HG03108 (cell line): ENCODE measurements at regions not wholly inside any gene's neighbourhood (a gene's known extent, or its start where the extent isn't known, plus 50 kb on each side); places are given as distances from the start of the nearest gene placed in this dataset.

Experiments used
- ATAC-seq: cut with Tn5 transposase; IDR thresholded peaks from one replicate; pipeline ENCODE4 v1.9.1; 2021; ENCODE audit warnings: moderate library complexity; ENCODE audit not compliant: unreplicated experiment

GRCh38 chr13:31441800-31442510, 242.2 kb downstream of the B3GLCT start:
- no peak for ATAC-seq

GRCh38 chr13:31442571-31442970, 242.8 kb downstream of the B3GLCT start:
- ATAC-seq: no peak

GRCh38 chr13:31444266-31444856, 244.6 kb downstream of the B3GLCT start:
- no peak for ATAC-seq

- ATAC-seq: no peak
These were observed 252.8 kb downstream of the B3GLCT start for GRCh38 chr13:31452525-31452924.

- no peak for ATAC-seq
These were observed 255.8 kb downstream of the B3GLCT start for GRCh38 chr13:31455581-31455980.

- ATAC-seq: no peak
These were observed 256.3 kb downstream of the B3GLCT start for GRCh38 chr13:31456056-31456455.

GRCh38 chr13:31460061-31460460, 260.3 kb downstream of the B3GLCT start:
- no peak for ATAC-seq

- ATAC-seq: no peak
These were observed 262.1 kb downstream of the B3GLCT start for GRCh38 chr13:31461923-31462322.

GRCh38 chr13:31462766-31463165, 263.0 kb downstream of the B3GLCT start:
- ATAC-seq: no peak

- ATAC-seq: no peak
These were observed 268.5 kb downstream of the B3GLCT start for GRCh38 chr13:31468114-31468902.

GRCh38 chr13:31469377-31469776, 269.6 kb downstream of the B3GLCT start:
- no peak for ATAC-seq

GRCh38 chr13:31476266-31476665, 263.1 kb upstream of the RXFP2 start:
- ATAC-seq: no peak

GRCh38 chr13:31476753-31477152, 262.6 kb upstream of the RXFP2 start:
- no peak for ATAC-seq

GRCh38 chr13:31477961-31478360, 261.4 kb upstream of the RXFP2 start:
- no peak for ATAC-seq

- ATAC-seq: no peak
These were observed 254.1 kb upstream of the RXFP2 start for GRCh38 chr13:31485183-31485582.

GRCh38 chr13:31485651-31486051, 253.7 kb upstream of the RXFP2 start:
- ATAC-seq: no peak

- no peak for ATAC-seq
These were observed 244.0 kb upstream of the RXFP2 start for GRCh38 chr13:31495336-31495735.

- ATAC-seq: no peak
These were observed 240.1 kb upstream of the RXFP2 start for GRCh38 chr13:31499274-31499673.

- ATAC-seq: no peak
These were observed 235.7 kb upstream of the RXFP2 start for GRCh38 chr13:31503626-31504025.

GRCh38 chr13:31504918-31505317, 234.4 kb upstream of the RXFP2 start:
- ATAC-seq: no peak

GRCh38 chr13:31512331-31512730, 227.0 kb upstream of the RXFP2 start:
- ATAC-seq: no peak

GRCh38 chr13:31514932-31515331, 224.4 kb upstream of the RXFP2 start:
- no peak for ATAC-seq
